GM23338 (cell line): ENCODE measurements at regions not wholly inside any gene's neighbourhood (a gene's known extent, or its start where the extent isn't known, plus 50 kb on each side); places are given as distances from the start of the nearest gene placed in this dataset.

Experiments
- ATAC-seq: fragments of 200-7000 bp; cut with Tn5 transposase; 3 replicates; pipeline ENCODE4 v1.9.1; 2020
- DNase-seq: peaks from one replicate; pipeline ENCODE4 v3.0.0-alpha.2; 2015; ENCODE audit warnings: low spot score
- H2AFZ ChIP-seq: fragments of 200-600 bp; sonication (generic); 2 replicates; pipeline ENCODE4 v1.8.0; 2016; ENCODE audit warnings: antibody characterized with exemption, mild to moderate bottlenecking, moderate library complexity
- H3F3A ChIP-seq: fragments of 200-600 bp; sonication (generic); replicated peaks from 2 replicates; pipeline ENCODE4 v1.8.0; 2017; ENCODE audit warnings: antibody characterized with exemption, mixed run types, low read depth
- H3K27ac ChIP-seq: fragments of 200-600 bp; sonication (generic); 2 replicates; pipeline ENCODE4 v1.6.1; 2016; ENCODE audit warnings: low read depth
- H3K27me3 ChIP-seq: fragments of 200-600 bp; sonication (generic); 2 replicates; pipeline ENCODE4 v1.8.0; 2016; ENCODE audit warnings: mild to moderate bottlenecking, mixed run types, moderate library complexity; ENCODE audit not compliant: insufficient read depth
- H3K36me3 ChIP-seq: fragments of 200-600 bp; sonication (generic); 2 replicates; pipeline ENCODE4 v1.8.0; 2016; ENCODE audit warnings: mild to moderate bottlenecking; ENCODE audit not compliant: insufficient read depth
- H3K4me1 ChIP-seq: fragments of 200-600 bp; sonication (generic); 2 replicates; pipeline ENCODE4 v1.8.0; 2016; ENCODE audit warnings: mild to moderate bottlenecking, moderate library complexity; ENCODE audit not compliant: insufficient read depth
- H3K4me2 ChIP-seq: fragments of 200-600 bp; sonication (generic); 2 replicates; pipeline ENCODE4 v1.7.1; 2017; ENCODE audit warnings: mixed run types
- H3K4me3 ChIP-seq: fragments of 200-600 bp; sonication (generic); 2 replicates; pipeline ENCODE4 v1.6.1; 2016; ENCODE audit warnings: mixed run types
- H3K79me2 ChIP-seq: fragments of 200-600 bp; sonication (generic); replicated peaks from 2 replicates; pipeline ENCODE4 v1.8.0; 2017; ENCODE audit warnings: mild to moderate bottlenecking; ENCODE audit not compliant: insufficient read depth
- H3K9me2 ChIP-seq: fragments of 200-600 bp; sonication (generic); 2 replicates; pipeline ENCODE4 v1.8.0; 2017; ENCODE audit not compliant: insufficient read depth
- H4K20me1 ChIP-seq: fragments of 200-600 bp; sonication (generic); replicated peaks from 2 replicates; pipeline ENCODE4 v1.8.0; 2017; ENCODE audit warnings: mild to moderate bottlenecking; ENCODE audit not compliant: insufficient read depth
- H3K27ac Mint-ChIP-seq: 2 replicates; pipeline ENCODE4 v1.8.0; 2020; ENCODE audit warnings: inconsistent platforms, mild to moderate bottlenecking, moderate library complexity, mixed read lengths
- H3K27me3 Mint-ChIP-seq: 3 replicates; pipeline ENCODE4 v1.8.0; 2022; ENCODE audit warnings: low read depth, mild to moderate bottlenecking, moderate library complexity, mixed read lengths, inconsistent platforms; ENCODE audit not compliant: insufficient read depth, poor library complexity
- H3K36me3 Mint-ChIP-seq: 3 replicates; pipeline ENCODE4 v1.8.0; 2021; ENCODE audit warnings: low read depth, mild to moderate bottlenecking, inconsistent platforms, moderate library complexity, mixed read lengths
- H3K4me1 Mint-ChIP-seq: 3 replicates; pipeline ENCODE4 v1.8.0; 2020; ENCODE audit warnings: mild to moderate bottlenecking, inconsistent platforms, mixed read lengths
- H3K4me3 Mint-ChIP-seq: 3 replicates; pipeline ENCODE4 v1.8.0; 2021; ENCODE audit warnings: moderate library complexity, mild to moderate bottlenecking, inconsistent platforms, mixed read lengths
- H3K9me3 Mint-ChIP-seq: 3 replicates; pipeline ENCODE4 v1.8.0; 2020; ENCODE audit warnings: moderate library complexity, mild to moderate bottlenecking, inconsistent platforms, mixed read lengths
- CREB1 ChIP-seq: fragments of 250-450 bp; sonication (Bioruptor Pico); IDR thresholded peaks from 2 replicates; pipeline ENCODE4 v1.5.0; 2020; ENCODE audit warnings: low read depth, mild to moderate bottlenecking, moderate library complexity
- CTCF ChIP-seq, 2 experiments: fragments of 200-600 bp in 1 of 2; sonication (generic) in 1 of 2; conservative IDR thresholded peaks; 2 replicates each; pipeline versions ENCODE4 v1.5.1 to v1.6.1; 2016 to 2017; ENCODE audit warnings: antibody characterized with exemption in 2 of 2, low read depth in 2 of 2, mild to moderate bottlenecking in 2 of 2, moderate library complexity in 1 of 2
- ETS1 ChIP-seq: IDR thresholded peaks from 2 replicates; pipeline ENCODE4 v1.6.1; 2016; ENCODE audit warnings: antibody characterized with exemption
- EZH2 ChIP-seq: fragments of 200-600 bp; sonication (generic); IDR thresholded peaks from one replicate; pipeline ENCODE4 v1.8.0; 2017; ENCODE audit warnings: antibody characterized with exemption, mild to moderate bottlenecking, low read depth; ENCODE audit not compliant: unreplicated experiment
- EZH2phosphoT487 ChIP-seq: fragments of 200-600 bp; sonication (generic); IDR thresholded peaks from one replicate; pipeline ENCODE4 v1.8.1; 2018; ENCODE audit warnings: antibody characterized with exemption; ENCODE audit not compliant: unreplicated experiment
- JUNB ChIP-seq: IDR thresholded peaks from one replicate; pipeline ENCODE4 v1.6.1; 2016; ENCODE audit warnings: antibody characterized with exemption; ENCODE audit not compliant: unreplicated experiment
- NANOG ChIP-seq: IDR thresholded peaks from 2 replicates; pipeline ENCODE4 v1.6.1; 2016; ENCODE audit warnings: antibody characterized with exemption, borderline replicate concordance
- POLR2AphosphoS5 ChIP-seq: IDR thresholded peaks from 2 replicates; pipeline ENCODE4 v1.6.1; 2016; ENCODE audit warnings: antibody characterized with exemption, low read depth
- STAT1 ChIP-seq: IDR thresholded peaks from one replicate; pipeline ENCODE4 v1.6.1; 2016; ENCODE audit warnings: antibody characterized with exemption; ENCODE audit not compliant: unreplicated experiment
- ZNF114 ChIP-seq: fragments of 250-450 bp; sonication (Bioruptor Pico); IDR thresholded peaks from 2 replicates; pipeline ENCODE4 v1.5.0; 2020; ENCODE audit warnings: mild to moderate bottlenecking, moderate library complexity
- ZNF331 ChIP-seq: fragments of 250-450 bp; sonication (Bioruptor Pico); IDR thresholded peaks from 2 replicates; pipeline ENCODE4 v1.5.0; 2020; ENCODE audit warnings: low read depth, mild to moderate bottlenecking, moderate library complexity
- TF ChIP-seq, protein P1 (sequence below): fragments of 250-450 bp; sonication (Bioruptor Pico); IDR thresholded peaks from 2 replicates; pipeline ENCODE4 v1.5.0; 2020; ENCODE audit warnings: mild to moderate bottlenecking, moderate library complexity

DNA sequence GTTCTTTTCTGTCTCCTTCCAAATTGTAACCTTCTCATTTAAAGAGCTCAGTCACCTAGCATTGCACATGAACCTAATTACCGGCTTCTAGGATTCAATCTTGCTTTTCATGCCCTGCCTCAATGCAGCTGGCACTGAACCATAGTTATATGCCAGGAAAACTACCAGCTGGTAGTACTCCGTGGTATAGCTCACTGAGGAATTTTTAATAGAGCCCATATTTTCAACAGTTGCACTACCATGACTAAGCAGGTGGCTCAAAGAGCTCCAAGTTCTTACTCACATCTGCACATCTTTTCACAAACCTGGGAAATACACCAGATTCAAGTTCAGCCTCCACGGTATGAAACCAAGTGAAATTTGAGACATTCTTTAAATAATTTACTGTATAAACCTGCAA, 363.5 kb downstream of the GRB14 start:
- Histone ChIP-seq H3K9me2 (peaks cover 5% of the 10 kb centered on the region; the same call in 1 of the 2 replicates), H3K36me3 (no peaks in the 10 kb centered on the region), H3K4me1 (no peaks in the 10 kb centered on the region), H2AFZ (no peak overlapping the region), H3K27ac (no peak overlapping the region), H3F3A (no peaks in the 10 kb centered on the region), H3K4me3 (no peak overlapping the region), H3K27me3 (no peaks in the 10 kb centered on the region), H3K79me2 (no peaks in the 10 kb centered on the region), H4K20me1 (no peaks in the 10 kb centered on the region), H3K4me2 (no peak overlapping the region)
- no peaks in the 10 kb centered on the region for H3K4me1 Mint-ChIP-seq
- TF ChIP-seq ZNF331 (CRISPR knock-in tag) (no peak), ZNF114 (CRISPR knock-in tag) (no peak), POLR2AphosphoS5 (no peak), NANOG (no peak), EZH2 (no peak), ETS1 (no peak), CREB1 (CRISPR knock-in tag) (no peak), JUNB (no peak), CTCF (conservative IDR thresholded peaks at IDR 0.05; ENCODE audit: low read depth in 2 of 2) (no peak), STAT1 (no peak), EZH2phosphoT487 (no peak)
- TF ChIP-seq, protein P1, sequence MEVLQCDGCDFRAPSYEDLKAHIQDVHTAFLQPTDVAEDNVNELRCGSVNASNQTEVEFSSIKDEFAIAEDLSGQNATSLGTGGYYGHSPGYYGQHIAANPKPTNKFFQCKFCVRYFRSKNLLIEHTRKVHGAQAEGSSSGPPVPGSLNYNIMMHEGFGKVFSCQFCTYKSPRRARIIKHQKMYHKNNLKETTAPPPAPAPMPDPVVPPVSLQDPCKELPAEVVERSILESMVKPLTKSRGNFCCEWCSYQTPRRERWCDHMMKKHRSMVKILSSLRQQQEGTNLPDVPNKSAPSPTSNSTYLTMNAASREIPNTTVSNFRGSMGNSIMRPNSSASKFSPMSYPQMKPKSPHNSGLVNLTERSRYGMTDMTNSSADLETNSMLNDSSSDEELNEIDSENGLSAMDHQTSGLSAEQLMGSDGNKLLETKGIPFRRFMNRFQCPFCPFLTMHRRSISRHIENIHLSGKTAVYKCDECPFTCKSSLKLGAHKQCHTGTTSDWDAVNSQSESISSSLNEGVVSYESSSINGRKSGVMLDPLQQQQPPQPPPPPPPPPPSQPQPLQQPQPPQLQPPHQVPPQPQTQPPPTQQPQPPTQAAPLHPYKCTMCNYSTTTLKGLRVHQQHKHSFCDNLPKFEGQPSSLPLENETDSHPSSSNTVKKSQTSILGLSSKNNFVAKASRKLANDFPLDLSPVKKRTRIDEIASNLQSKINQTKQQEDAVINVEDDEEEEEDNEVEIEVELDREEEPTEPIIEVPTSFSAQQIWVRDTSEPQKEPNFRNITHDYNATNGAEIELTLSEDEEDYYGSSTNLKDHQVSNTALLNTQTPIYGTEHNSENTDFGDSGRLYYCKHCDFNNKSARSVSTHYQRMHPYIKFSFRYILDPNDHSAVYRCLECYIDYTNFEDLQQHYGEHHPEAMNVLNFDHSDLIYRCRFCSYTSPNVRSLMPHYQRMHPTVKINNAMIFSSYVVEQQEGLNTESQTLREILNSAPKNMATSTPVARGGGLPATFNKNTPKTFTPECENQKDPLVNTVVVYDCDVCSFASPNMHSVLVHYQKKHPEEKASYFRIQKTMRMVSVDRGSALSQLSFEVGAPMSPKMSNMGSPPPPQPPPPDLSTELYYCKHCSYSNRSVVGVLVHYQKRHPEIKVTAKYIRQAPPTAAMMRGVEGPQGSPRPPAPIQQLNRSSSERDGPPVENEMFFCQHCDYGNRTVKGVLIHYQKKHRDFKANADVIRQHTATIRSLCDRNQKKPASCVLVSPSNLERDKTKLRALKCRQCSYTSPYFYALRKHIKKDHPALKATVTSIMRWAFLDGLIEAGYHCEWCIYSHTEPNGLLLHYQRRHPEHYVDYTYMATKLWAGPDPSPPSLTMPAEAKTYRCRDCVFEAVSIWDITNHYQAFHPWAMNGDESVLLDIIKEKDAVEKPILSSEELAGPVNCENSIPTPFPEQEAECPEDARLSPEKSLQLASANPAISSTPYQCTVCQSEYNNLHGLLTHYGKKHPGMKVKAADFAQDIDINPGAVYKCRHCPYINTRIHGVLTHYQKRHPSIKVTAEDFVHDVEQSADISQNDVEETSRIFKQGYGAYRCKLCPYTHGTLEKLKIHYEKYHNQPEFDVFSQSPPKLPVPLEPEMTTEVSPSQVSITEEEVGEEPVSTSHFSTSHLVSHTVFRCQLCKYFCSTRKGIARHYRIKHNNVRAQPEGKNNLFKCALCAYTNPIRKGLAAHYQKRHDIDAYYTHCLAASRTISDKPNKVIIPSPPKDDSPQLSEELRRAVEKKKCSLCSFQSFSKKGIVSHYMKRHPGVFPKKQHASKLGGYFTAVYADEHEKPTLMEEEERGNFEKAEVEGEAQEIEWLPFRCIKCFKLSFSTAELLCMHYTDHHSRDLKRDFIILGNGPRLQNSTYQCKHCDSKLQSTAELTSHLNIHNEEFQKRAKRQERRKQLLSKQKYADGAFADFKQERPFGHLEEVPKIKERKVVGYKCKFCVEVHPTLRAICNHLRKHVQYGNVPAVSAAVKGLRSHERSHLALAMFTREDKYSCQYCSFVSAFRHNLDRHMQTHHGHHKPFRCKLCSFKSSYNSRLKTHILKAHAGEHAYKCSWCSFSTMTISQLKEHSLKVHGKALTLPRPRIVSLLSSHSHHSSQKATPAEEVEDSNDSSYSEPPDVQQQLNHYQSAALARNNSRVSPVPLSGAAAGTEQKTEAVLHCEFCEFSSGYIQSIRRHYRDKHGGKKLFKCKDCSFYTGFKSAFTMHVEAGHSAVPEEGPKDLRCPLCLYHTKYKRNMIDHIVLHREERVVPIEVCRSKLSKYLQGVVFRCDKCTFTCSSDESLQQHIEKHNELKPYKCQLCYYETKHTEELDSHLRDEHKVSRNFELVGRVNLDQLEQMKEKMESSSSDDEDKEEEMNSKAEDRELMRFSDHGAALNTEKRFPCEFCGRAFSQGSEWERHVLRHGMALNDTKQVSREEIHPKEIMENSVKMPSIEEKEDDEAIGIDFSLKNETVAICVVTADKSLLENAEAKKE (CRISPR knock-in tag) = no peak
- ATAC-seq (no peak), DNase-seq (no peak)
- no peak overlapping the region for H3K27ac Mint-ChIP-seq
- H3K36me3 Mint-ChIP-seq = no peaks in the 10 kb centered on the region; the same call in 2 of the 3 replicates
- H3K9me3 Mint-ChIP-seq = peaks cover 5% of the 10 kb centered on the region; the same call in 2 of the 3 replicates
- no peak overlapping the region for H3K4me3 Mint-ChIP-seq
- no peaks in the 10 kb centered on the region for H3K27me3 Mint-ChIP-seq
